Germinal center (tissue), 1 donor: ENCODE measurements at regions not wholly inside any gene's neighbourhood (a gene's known extent, or its start where the extent isn't known, plus 50 kb on each side); places are given as distances from the start of the nearest gene placed in this dataset.

ENCODE experiments used
- DNase-seq: peaks from one replicate; pipeline ENCODE4 v3.0.0; 2012; ENCODE audit warnings: mixed read lengths, low spot score

DNA sequence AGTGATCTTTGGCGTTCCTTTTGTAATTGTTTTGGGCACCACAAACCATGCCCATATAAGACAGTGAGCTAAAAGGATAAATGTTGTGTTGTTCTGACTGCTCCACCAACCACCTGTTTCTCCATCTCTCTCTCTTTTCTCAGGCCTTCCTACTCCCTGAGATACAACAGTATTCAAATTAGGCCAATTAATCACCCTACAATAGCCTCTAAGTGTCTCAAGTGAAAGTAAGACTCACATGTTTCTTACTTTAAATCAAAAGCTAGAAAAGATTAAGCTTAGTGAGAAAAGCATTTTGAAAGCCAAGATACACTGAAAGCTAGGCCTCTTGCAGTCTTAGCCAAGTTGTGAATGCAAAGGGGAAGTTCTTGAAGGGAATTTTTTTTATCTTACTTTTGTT lies 268.8 kb upstream of the NREP start:
- no peak for DNase-seq

GRCh38 chr5:112024769-112025168 lies 267.8 kb upstream of the NREP start:
- DNase-seq = no peak

GRCh38 chr5:112024221-112024620 lies 267.2 kb upstream of the NREP start:
- no peak for DNase-seq

DNA sequence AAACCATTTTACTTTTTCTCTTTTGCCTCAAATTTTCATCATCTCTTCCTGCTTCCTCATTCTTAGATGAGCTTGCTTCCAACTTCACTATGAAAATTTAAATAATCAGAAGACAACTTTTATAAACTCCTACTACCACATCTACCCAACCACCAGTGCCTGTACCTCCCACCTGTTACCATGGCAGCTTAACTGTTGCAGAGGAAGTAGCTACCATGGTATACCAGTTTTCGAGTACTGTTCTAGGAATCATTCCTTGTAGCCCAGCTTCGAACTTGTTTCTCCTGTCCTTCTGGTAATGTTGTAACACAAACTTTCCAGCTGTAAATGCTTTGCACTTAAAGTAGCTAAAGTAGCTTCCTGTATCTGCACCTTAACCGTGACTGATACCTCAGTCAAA lies 266.8 kb upstream of the NREP start:
- DNase-seq = no peak

DNA sequence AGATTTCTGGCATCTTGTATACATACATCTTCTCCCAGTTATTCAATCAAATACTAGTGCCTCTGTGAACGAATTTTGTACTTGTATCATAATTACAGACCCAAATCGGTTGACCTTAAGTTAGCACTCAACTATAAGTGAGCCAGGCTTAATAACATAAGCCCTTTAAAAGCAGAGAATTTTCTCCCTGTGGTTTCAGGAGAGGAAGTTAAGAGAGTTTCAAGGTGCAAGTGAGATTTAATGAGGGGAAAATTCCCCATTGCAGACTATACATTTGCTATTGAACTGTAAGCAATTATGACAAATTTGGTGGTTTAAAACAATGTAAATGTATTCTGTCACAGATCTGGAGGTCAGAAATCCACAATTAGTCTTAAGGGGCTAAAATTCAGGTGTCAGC lies 261.9 kb upstream of the NREP start:
- no peak for DNase-seq

DNA sequence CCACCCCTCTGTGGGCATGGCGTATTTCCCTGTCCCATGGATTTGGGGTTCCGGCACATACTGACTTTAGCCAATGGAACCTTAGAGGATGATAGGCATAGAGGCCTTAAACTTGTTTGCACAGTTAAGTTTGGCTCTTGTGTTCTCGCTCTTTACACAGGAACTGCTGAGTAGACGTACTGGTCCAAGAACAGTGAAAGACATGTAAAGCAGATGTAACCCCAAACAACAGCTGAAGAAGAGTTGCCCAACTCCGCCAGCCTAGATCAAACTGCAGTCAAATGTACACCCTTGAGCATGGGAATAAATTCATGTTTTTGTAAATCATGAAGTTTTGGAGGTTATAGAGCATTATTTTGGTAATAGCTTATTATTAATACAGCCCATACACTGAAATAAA lies 260.0 kb upstream of the NREP start:
- no peak for DNase-seq

- no peak for DNase-seq
These were observed 257.9 kb upstream of the NREP start for GRCh38 chr5:112014783-112015395.

GRCh38 chr5:112013660-112014059 lies 256.7 kb upstream of the NREP start:
- DNase-seq = no peak

- DNase-seq = no peak
These were observed 255.1 kb upstream of the NREP start for GRCh38 chr5:112012104-112012503.

GRCh38 chr5:112010475-112010874 lies 253.5 kb upstream of the NREP start:
- DNase-seq = no peak

- DNase-seq = no peak
These were observed 249.7 kb upstream of the NREP start for GRCh38 chr5:112006721-112007120.

DNA sequence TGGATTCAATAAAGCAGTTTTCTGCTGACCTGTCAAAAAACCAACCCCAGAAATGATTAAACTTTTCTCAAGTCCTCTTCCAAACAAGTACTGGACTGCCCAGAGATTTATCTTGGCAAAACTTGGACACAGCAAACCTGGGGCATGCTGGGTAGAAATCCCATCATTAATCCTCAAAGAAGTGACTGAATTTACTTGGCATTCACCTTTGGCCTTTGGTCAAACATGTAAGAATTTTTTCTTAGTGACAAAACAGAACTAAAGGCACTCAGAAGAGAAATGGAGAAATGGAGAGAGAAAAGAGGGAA lies 248.6 kb upstream of the NREP start:
- no peak for DNase-seq

DNA sequence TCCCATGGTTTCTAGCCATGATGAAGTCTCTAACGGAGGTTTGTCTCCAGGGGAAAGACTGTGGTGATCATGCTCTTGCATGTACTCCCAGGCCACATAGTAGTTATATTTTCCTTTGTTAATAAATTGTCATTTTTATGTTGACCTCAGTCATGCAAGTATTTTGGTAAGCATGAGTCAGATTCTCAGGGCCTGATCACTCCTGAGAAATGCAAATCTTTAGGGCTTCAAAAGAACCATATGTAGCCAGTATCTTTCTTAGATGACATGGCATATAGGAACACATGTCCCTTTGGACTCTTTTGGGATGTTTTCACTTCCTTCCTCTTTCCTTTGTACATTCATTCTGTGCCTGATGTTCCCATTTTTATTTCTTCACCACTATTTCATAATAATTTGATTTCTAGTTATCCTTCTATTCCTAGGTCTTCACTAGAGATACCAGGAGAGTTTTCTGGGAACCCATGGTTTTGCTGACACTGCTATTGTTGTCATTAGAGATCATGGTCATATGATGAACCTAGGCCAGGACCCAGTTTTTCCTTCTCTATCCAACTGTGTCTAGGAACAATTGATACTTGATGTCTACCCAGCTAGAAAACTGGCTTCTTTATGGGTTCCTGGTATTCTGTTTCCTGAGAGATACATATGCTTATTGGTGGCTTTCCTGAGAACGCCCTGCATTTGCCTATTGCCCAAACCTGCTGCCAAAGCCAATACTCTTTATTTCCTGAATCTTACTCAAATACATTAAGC lies 248.1 kb upstream of the NREP start:
- DNase-seq = no peak

DNA sequence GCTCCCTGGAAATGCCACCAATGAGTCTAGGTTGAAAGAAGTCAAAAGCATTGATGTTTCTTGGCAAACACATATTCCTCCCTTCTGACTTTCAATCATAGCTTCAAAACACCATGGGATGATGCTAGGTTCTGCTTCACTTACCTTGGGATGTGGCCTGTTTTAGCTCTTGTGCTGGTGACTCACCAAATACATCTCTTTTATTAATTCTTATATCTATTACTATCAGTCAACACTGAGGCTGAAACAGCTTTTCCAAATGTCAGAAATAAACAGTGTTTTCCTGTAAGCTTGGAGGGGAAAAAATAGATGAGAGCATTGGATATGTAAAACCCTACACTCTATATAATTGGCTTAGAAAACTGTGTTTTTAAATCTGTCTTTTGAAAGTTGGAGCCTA lies 245.4 kb upstream of the NREP start:
- no peak for DNase-seq

GRCh38 chr5:111999286-111999685 lies 242.3 kb upstream of the NREP start:
- no peak for DNase-seq

DNA sequence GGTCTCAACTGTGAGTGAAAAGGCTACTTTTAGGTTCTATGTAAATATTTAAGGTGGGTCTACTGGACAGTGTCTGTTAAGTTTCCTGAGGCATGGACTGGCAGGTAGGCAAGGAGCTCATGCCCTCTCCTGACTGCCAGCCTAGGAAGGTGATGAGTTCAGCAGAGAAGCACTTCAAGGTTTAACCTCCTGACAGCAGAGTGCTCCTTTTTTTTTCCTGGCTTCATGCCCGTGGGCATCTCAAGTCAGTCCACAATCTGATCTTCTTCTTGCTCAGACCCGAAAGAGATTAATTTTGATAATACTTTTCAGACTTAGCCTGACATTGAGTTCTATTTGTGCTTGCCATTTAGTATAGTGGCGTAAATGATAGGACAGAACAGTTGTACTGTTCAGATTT lies 241.9 kb upstream of the NREP start:
- DNase-seq = no peak

GRCh38 chr5:111997711-111998110 lies 240.7 kb upstream of the NREP start:
- no peak for DNase-seq

- no peak for DNase-seq
These were observed 240.3 kb upstream of the NREP start for GRCh38 chr5:111997308-111997707.

- DNase-seq = no peak
These were observed 239.6 kb upstream of the NREP start for GRCh38 chr5:111996574-111996973.

DNA sequence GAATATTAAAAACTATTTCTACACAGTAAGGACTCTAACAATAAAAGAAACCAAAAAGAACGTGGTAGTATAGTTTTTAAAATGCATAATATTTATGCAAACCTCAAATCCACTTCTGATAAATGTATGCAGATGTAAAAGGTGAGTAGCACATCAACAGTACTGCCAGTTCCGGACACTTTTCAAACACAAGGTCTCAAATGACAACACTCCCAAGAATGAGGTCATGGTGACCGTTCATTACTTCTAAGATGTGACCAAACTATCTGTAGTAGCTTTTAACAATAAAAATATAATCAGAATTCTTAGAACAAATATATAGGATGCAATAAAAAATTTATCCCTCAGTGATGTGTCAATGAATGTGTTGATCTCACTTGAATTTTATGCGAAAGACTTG lies 238.7 kb upstream of the NREP start:
- DNase-seq = no peak

DNA sequence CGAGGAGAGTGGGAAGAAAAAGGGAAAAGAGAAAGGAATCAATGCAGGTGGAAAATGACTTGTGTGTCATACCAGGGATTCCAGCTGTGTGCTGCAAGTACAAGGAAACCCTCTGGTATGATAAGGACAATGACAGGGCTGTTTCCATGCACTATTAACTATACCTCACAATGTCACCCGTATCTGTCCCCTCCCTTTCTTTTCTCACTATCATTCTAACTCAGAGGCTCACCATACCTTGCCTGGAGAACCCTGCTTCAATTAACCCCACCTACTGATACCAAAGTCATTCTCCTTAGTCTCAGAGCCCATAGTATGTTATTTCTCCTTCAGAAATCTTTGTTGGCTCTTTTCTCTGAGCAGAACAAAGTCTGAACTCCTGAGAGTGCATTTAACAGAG lies 236.2 kb upstream of the NREP start:
- DNase-seq = no peak

- DNase-seq = no peak
These were observed 227.1 kb upstream of the NREP start for GRCh38 chr5:111984044-111984443.

DNA sequence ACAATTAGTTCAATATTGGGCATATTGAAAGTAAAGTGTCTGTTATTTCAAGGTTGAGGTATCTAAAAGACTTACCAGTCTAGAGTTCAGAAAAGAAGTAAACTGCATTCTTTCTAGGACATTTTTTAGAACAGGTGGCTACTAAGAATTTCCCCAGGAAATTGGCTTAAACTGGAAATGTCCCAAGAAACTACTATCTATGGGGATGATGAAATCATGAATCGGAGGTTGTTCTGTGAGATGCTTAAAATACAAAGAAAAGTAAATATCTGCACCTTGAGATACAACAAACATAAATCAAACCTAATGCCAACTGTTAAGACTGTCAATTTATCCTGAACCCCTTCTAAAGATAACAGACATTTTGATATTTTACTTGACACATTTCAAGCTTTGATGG lies 226.5 kb upstream of the NREP start:
- DNase-seq = no peak

- DNase-seq = no peak
These were observed 220.4 kb upstream of the NREP start for GRCh38 chr5:111977436-111977829.
